K562 (cell line): ENCODE measurements at regions not wholly inside any gene's neighbourhood (a gene's known extent, or its start where the extent isn't known, plus 50 kb on each side); places are given as distances from the start of the nearest gene placed in this dataset.

Experiments used
- ATAC-seq: fragments of 200-7000 bp; cut with Tn5 transposase; 3 replicates; pipeline ENCODE4 v1.9.1; 2020; ENCODE audit warnings: moderate library complexity
- BruUV-seq: library from RNA; stranded (reverse); fragments of 400-500 nt; replicated peaks from 2 replicates; lab custom pipeline; 2021; lab: Mats Ljungman, UMichigan
- CTCF ChIA-PET: fragments of 300-600 bp; formaldehyde crosslinking; extraction: SDS; loops from one replicate; lab custom pipeline; 2021; ENCODE audit warnings: low intra/inter-chr PET ratio; lab: Yijun Ruan, JAX
- POLR2A ChIA-PET: fragments of 300-600, 350-650 bp; sonication (Branson Sonifier 250); formaldehyde crosslinking; extraction: SDS; loops from one replicate; lab custom pipeline; 2021; ENCODE audit warnings: antibody characterized with exemption, inconsistent platforms; lab: Yijun Ruan, JAX
- DNase-seq, 4 experiments: peaks; one replicate each; pipeline versions ENCODE4 v3.0.0 to v3.0.0-alpha.2; 2011 to 2018; ENCODE audit warnings: low spot score in 3 of 4, mixed read lengths in 3 of 4; ENCODE audit errors: extremely low read depth in 1 of 4
- FAIRE-seq: peaks from 2 replicates; lab custom pipeline; 2011; peaks lifted over from hg19 to GRCh38; lab: Jason Lieb, UNC
- H2AFZ ChIP-seq: 2 replicates; pipeline ENCODE4 v1.6.0; 2011; ENCODE audit warnings: low read depth, low read length, control low read depth, inconsistent platforms
- H3K27ac ChIP-seq: fragments of 200-600 bp; 3 replicates; pipeline ENCODE4 v1.8.0; 2011; ENCODE audit warnings: low read depth, mild to moderate bottlenecking, control low read depth, inconsistent platforms, low read length, moderate library complexity, mixed read lengths; ENCODE audit errors: extremely low read depth
- H3K27me3 ChIP-seq, 2 experiments: fragments of 300-600 bp in 1 of 2; 2 replicates in 1 of 2; 3 replicates in 1 of 2; pipeline versions ENCODE4 v1.6.0 to v1.8.0; 2011; ENCODE audit warnings: inconsistent platforms in 2 of 2, low read length in 2 of 2, mild to moderate bottlenecking in 1 of 2, mixed read lengths in 1 of 2, moderate library complexity in 1 of 2; ENCODE audit not compliant: control insufficient read depth in 2 of 2, insufficient read depth in 2 of 2
- H3K36me3 ChIP-seq: fragments of 300-600 bp; 3 replicates; pipeline ENCODE4 v1.8.0; 2011; ENCODE audit warnings: mild to moderate bottlenecking, low read length, inconsistent platforms; ENCODE audit not compliant: control insufficient read depth, insufficient read depth
- H3K4me1 ChIP-seq, 2 experiments: fragments of 200-600 bp in 1 of 2; replicated peaks in 1 of 2; 2 replicates in 1 of 2; 3 replicates in 1 of 2; pipeline versions ENCODE4 v1.5.1 to v1.8.0; 2011; ENCODE audit warnings: inconsistent platforms in 2 of 2, low read length in 2 of 2, mild to moderate bottlenecking in 1 of 2, mixed read lengths in 1 of 2, moderate library complexity in 1 of 2; ENCODE audit not compliant: control insufficient read depth in 2 of 2, insufficient read depth in 2 of 2
- H3K4me2 ChIP-seq: 2 replicates; pipeline ENCODE4 v1.6.1; 2011; ENCODE audit warnings: low read length, control low read depth, inconsistent platforms, mixed read lengths; ENCODE audit not compliant: insufficient read depth
- H3K4me3 ChIP-seq: fragments of 200-600 bp; sonication (generic), shearing (Covaris generic); 2 replicates; pipeline ENCODE4 v1.5.1; 2016; ENCODE audit warnings: control low read depth, inconsistent platforms
- H3K79me2 ChIP-seq: fragments of 200-600 bp; 3 replicates; pipeline ENCODE4 v1.8.0; 2011; ENCODE audit warnings: low read length, inconsistent platforms; ENCODE audit not compliant: control insufficient read depth, insufficient read depth
- H3K9ac ChIP-seq, 2 experiments: 2 replicates each; pipeline versions ENCODE4 v1.6.0 to v1.6.1; 2011; ENCODE audit warnings: low read depth in 2 of 2, low read length in 2 of 2, control low read depth in 1 of 2, inconsistent platforms in 1 of 2, mild to moderate bottlenecking in 1 of 2, mixed read lengths in 1 of 2; ENCODE audit not compliant: insufficient read depth in 1 of 2
- H3K9me1 ChIP-seq: one replicate; pipeline ENCODE4 v1.6.0; 2011; ENCODE audit warnings: inconsistent platforms, mild to moderate bottlenecking, low read length, moderate library complexity; ENCODE audit not compliant: control insufficient read depth, insufficient read depth
- H3K9me3 ChIP-seq: replicated peaks from 2 replicates; pipeline ENCODE4 v1.5.1; 2011; ENCODE audit warnings: low read depth, low read length, inconsistent platforms; ENCODE audit not compliant: control insufficient read depth, insufficient read depth
- H4K20me1 ChIP-seq: replicated peaks from 2 replicates; pipeline ENCODE4 v1.6.1; 2011; ENCODE audit warnings: low read length, inconsistent platforms, mixed read lengths; ENCODE audit not compliant: control insufficient read depth, insufficient read depth
- ASH1L ChIP-seq: fragments of 450-650 bp; IDR thresholded peaks from 2 replicates; pipeline ENCODE4 v1.6.1; 2018; ENCODE audit warnings: borderline replicate concordance, mild to moderate bottlenecking, low read depth; ENCODE audit not compliant: partially characterized antibody
- EGR1 ChIP-seq: fragments of 450-650 bp; conservative IDR thresholded peaks from 2 replicates; pipeline ENCODE4 v1.6.1; 2017; ENCODE audit warnings: mild to moderate bottlenecking
- HNRNPLL ChIP-seq: fragments of 200-400 bp; formaldehyde crosslinking; IDR thresholded peaks from 2 replicates; pipeline ENCODE4 v1.6.1; 2017; ENCODE audit warnings: low read length, low read depth, mild to moderate bottlenecking; ENCODE audit not compliant: poor library complexity, severe bottlenecking
- KAT2B ChIP-seq: IDR thresholded peaks from one replicate; pipeline ENCODE4 v1.6.1; 2012; ENCODE audit warnings: low read depth, mild to moderate bottlenecking, control low read depth, inconsistent platforms, low read length, moderate library complexity
- NCOR1 ChIP-seq: fragments of 450-650 bp; IDR thresholded peaks from 2 replicates; pipeline ENCODE4 v1.6.1; 2016; ENCODE audit warnings: mild to moderate bottlenecking, moderate library complexity
- NFYB ChIP-seq: IDR thresholded peaks from 2 replicates; pipeline ENCODE4 v1.6.1; 2011; ENCODE audit warnings: mild to moderate bottlenecking, moderate library complexity; ENCODE audit not compliant: insufficient read length; ENCODE audit errors: extremely low read depth
- OTX1 ChIP-seq: fragments of 450-650 bp; formaldehyde crosslinking; IDR thresholded peaks from 2 replicates; pipeline ENCODE4 v1.4.0; 2022; ENCODE audit warnings: mild to moderate bottlenecking
- SRSF1 ChIP-seq: fragments of 200-400 bp; formaldehyde crosslinking; IDR thresholded peaks from 2 replicates; pipeline ENCODE4 v1.6.1; 2017; ENCODE audit warnings: mild to moderate bottlenecking, low read depth, low read length, moderate library complexity
- SRSF3 ChIP-seq: fragments of 200-400 bp; formaldehyde crosslinking; IDR thresholded peaks from 2 replicates; pipeline ENCODE4 v1.6.1; 2016; ENCODE audit warnings: mild to moderate bottlenecking, low read length, moderate library complexity; ENCODE audit not compliant: insufficient read depth
- ZBTB26 ChIP-seq: fragments of 450-650 bp; formaldehyde crosslinking; IDR thresholded peaks from 2 replicates; pipeline ENCODE4 v1.4.0; 2022; ENCODE audit warnings: missing genetic modification characterization
- ZNF143 ChIP-seq: sonication (generic); formaldehyde crosslinking; IDR thresholded peaks from 2 replicates; pipeline ENCODE4 v1.9.0; 2022; ENCODE audit warnings: mild to moderate bottlenecking, missing genetic modification reagents
- ZNF668 ChIP-seq: fragments of 250-450 bp; sonication (Bioruptor Pico); IDR thresholded peaks from 2 replicates; pipeline ENCODE4 v1.8.0; 2022; ENCODE audit warnings: mild to moderate bottlenecking, inconsistent platforms
- WGBS: fragments of 100-300 bp; shearing (Covaris generic); methylation state at CpG from one replicate; pipeline ENCODE4 v1.1.6; 2016; ENCODE audit warnings: low coverage, mixed read lengths; ENCODE audit not compliant: insufficient coverage; ENCODE audit errors: missing lambda C conversion rate; 5-methylcytosine and 5-hydroxymethylcytosine counted together
- in situ Hi-C: fragments of 300-500 bp; cut with MboI; formaldehyde crosslinking; loops from 4 replicates; pipeline ENCODE4 v1.15.0; 2018; ENCODE audit warnings: inconsistent platforms, mixed read lengths
- intact Hi-C: fragments of 100-400 bp; cut with micrococcal nuclease; formaldehyde crosslinking; loops from 2 replicates; pipeline ENCODE4 v1.14.2; 2022
- TF ChIP-seq, protein P1 (sequence below): sonication (generic); formaldehyde crosslinking; IDR thresholded peaks from 2 replicates; pipeline ENCODE4 v1.8.0; 2023; ENCODE audit warnings: mild to moderate bottlenecking, missing genetic modification reagents

DNA sequence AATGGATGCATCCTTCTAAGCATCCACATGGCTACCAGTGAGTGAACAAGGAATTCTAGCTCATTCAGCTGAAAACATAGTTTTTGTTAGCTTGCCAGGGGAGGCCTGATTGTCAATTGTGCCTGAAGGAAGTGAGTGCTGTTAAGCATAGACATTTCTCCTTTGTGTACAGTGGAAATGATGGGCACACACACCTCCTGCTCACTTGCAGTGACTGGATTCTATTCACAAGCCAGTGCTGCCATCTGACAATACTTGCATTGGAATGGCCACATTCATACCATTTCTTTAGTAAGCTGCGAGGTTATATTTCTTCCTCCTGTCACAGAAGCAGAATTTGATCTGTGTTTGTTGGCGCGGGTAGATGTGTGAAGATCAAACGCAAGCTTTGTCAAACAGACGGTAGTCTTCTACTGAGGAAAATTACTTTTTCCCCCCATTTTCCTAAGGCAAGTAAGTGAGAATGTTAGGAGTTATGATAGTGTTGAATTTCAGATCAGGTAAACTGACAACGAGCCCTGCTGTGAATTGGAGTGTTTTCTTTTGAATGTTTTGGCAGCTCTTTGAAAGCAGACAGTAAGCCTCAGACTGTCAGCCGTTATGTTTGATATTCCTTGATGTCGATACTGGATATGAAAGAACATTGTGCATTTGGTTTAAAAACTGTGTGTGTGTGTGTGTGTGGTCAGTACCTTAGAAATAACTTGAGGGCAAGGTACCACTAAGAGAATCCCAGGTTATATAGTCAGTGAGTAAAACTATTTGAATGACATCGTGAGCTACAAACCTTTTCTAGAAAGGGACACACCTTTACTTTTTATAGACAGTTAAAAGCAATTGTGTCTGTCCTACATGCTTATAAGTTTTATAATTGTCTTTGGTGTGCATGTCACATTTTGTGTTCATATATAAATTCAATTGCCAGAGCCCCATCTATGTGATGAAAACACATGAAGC lies 84.2 kb upstream of the BMP2 start:
- DNase-seq (no peak), FAIRE-seq (no peak), ATAC-seq (no peak)
- no peaks in the 10 kb centered on the region for H3K27me3 ChIP-seq
- no peaks in the 10 kb centered on the region for H3K9me1 ChIP-seq
- H3K79me2 ChIP-seq, result no peaks in the 10 kb centered on the region
- TF ChIP-seq HNRNPLL (no peak), SRSF1 (no peak), ZNF143 (CRISPR knock-in tag) (no peak), EGR1 (no peak), NFYB (no peak), ZBTB26 (CRISPR knock-in tag) (no peak), OTX1 (CRISPR knock-in tag) (no peak), ASH1L (no peak), ZNF668 (CRISPR knock-in tag) (no peak), SRSF3 (no peak), NCOR1 (no peak), KAT2B (no peak)
- TF ChIP-seq, protein P1, sequence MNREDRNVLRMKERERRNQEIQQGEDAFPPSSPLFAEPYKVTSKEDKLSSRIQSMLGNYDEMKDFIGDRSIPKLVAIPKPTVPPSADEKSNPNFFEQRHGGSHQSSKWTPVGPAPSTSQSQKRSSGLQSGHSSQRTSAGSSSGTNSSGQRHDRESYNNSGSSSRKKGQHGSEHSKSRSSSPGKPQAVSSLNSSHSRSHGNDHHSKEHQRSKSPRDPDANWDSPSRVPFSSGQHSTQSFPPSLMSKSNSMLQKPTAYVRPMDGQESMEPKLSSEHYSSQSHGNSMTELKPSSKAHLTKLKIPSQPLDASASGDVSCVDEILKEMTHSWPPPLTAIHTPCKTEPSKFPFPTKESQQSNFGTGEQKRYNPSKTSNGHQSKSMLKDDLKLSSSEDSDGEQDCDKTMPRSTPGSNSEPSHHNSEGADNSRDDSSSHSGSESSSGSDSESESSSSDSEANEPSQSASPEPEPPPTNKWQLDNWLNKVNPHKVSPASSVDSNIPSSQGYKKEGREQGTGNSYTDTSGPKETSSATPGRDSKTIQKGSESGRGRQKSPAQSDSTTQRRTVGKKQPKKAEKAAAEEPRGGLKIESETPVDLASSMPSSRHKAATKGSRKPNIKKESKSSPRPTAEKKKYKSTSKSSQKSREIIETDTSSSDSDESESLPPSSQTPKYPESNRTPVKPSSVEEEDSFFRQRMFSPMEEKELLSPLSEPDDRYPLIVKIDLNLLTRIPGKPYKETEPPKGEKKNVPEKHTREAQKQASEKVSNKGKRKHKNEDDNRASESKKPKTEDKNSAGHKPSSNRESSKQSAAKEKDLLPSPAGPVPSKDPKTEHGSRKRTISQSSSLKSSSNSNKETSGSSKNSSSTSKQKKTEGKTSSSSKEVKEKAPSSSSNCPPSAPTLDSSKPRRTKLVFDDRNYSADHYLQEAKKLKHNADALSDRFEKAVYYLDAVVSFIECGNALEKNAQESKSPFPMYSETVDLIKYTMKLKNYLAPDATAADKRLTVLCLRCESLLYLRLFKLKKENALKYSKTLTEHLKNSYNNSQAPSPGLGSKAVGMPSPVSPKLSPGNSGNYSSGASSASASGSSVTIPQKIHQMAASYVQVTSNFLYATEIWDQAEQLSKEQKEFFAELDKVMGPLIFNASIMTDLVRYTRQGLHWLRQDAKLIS (CRISPR knock-in tag), result no peak
- BruUV-seq, result no TSS peak
- no peak overlapping the region for H3K4me3 ChIP-seq
- intact Hi-C loops (no loop called here), in situ Hi-C loops (no loop called here)
- POLR2A ChIA-PET, result no interaction called here
- no peak overlapping the region for H3K27ac ChIP-seq
- WGBS, result 1% methylated on average over 9 of the region's 9 CpGs
- no peaks in the 10 kb centered on the region for H4K20me1 ChIP-seq
- no peaks in the 10 kb centered on the region for H3K4me1 ChIP-seq
- H3K36me3 ChIP-seq, result no peaks in the 10 kb centered on the region
- H3K9ac ChIP-seq, result no peak overlapping the region
- H3K4me2 ChIP-seq, result no peak overlapping the region
- CTCF ChIA-PET, result no interaction called here
- H2AFZ ChIP-seq, result no peak overlapping the region
- H3K9me3 ChIP-seq, result no peaks in the 10 kb centered on the region
